IMR-90 (cell line): ENCODE measurements at regions not wholly inside any gene's neighbourhood (a gene's known extent, or its start where the extent isn't known, plus 50 kb on each side); places are given as distances from the start of the nearest gene placed in this dataset.

Source experiments
- ATAC-seq: fragments of 200-7000 bp; cut with Tn5 transposase; 2 replicates; pipeline ENCODE4 v1.9.1; 2020; ENCODE audit warnings: low read depth, mild to moderate bottlenecking, moderate library complexity
- BruUV-seq: library from RNA; stranded (reverse); fragments of 400-500 nt; replicated peaks from 2 replicates; lab custom pipeline; 2021; lab: Mats Ljungman, UMichigan
- CTCF ChIA-PET: fragments of 300-600 bp; formaldehyde crosslinking; extraction: SDS; loops from one replicate; lab custom pipeline; 2021; ENCODE audit warnings: antibody characterized with exemption; lab: Yijun Ruan, JAX
- POLR2A ChIA-PET: fragments of 300-600 bp; sonication (Branson Sonifier 250); formaldehyde crosslinking; loops from one replicate; lab custom pipeline; 2022; ENCODE audit warnings: antibody characterized with exemption; ENCODE audit not compliant: unreplicated experiment; lab: Charles Lee
- DNase-seq: peaks from one replicate; pipeline ENCODE4 v3.0.0; 2013
- H2AFZ ChIP-seq: replicated peaks from 2 replicates; pipeline ENCODE3; 2013; ENCODE audit warnings: low read length, mild to moderate bottlenecking; ENCODE audit not compliant: poor library complexity
- H2AK5ac ChIP-seq: 2 replicates; pipeline ENCODE4 v1.6.1; 2013; ENCODE audit warnings: low read depth, low read length, inconsistent platforms
- H2AK9ac ChIP-seq: replicated peaks from 2 replicates; pipeline ENCODE3; 2013; ENCODE audit warnings: mild to moderate bottlenecking, low read depth, low read length, moderate library complexity; ENCODE audit not compliant: poor library complexity
- H2BK120ac ChIP-seq: 2 replicates; pipeline ENCODE4 v1.6.1; 2013; ENCODE audit warnings: low read depth, low read length, inconsistent platforms
- H2BK15ac ChIP-seq: 3 replicates; pipeline ENCODE4 v1.6.1; 2013; ENCODE audit warnings: low read depth, low read length, inconsistent platforms
- H2BK20ac ChIP-seq: 2 replicates; pipeline ENCODE4 v1.6.1; 2013; ENCODE audit warnings: low read depth, mild to moderate bottlenecking, inconsistent platforms, low read length, moderate library complexity
- H2BK5ac ChIP-seq: 2 replicates; pipeline ENCODE4 v1.6.1; 2013; ENCODE audit warnings: mild to moderate bottlenecking, low read depth, low read length, inconsistent platforms; ENCODE audit not compliant: poor library complexity, severe bottlenecking
- H3K14ac ChIP-seq: replicated peaks from 2 replicates; pipeline ENCODE4 v1.6.1; 2013; ENCODE audit warnings: low read depth, low read length, inconsistent platforms
- H3K18ac ChIP-seq: 2 replicates; pipeline ENCODE4 v1.6.1; 2013; ENCODE audit warnings: low read depth, low read length, control low read depth
- H3K23ac ChIP-seq: 2 replicates; pipeline ENCODE4 v1.6.1; 2013; ENCODE audit warnings: low read depth, low read length, inconsistent platforms
- H3K27ac ChIP-seq: 2 replicates; pipeline ENCODE4 v1.5.1; 2013; ENCODE audit warnings: mild to moderate bottlenecking, control low read depth, low read length; ENCODE audit not compliant: insufficient read depth
- H3K27me3 ChIP-seq: 2 replicates; pipeline ENCODE4 v1.6.1; 2013; ENCODE audit warnings: low read length; ENCODE audit not compliant: control insufficient read depth, insufficient read depth
- H3K36me3 ChIP-seq: 2 replicates; pipeline ENCODE4 v1.6.1; 2013; ENCODE audit warnings: low read length, mixed read lengths; ENCODE audit not compliant: control insufficient read depth, insufficient read depth
- H3K4ac ChIP-seq: 2 replicates; pipeline ENCODE4 v1.6.1; 2013; ENCODE audit warnings: low read depth, low read length, inconsistent platforms
- H3K4me1 ChIP-seq: 2 replicates; pipeline ENCODE4 v1.6.1; 2013; ENCODE audit warnings: low read length, mixed read lengths; ENCODE audit not compliant: control insufficient read depth, insufficient read depth
- H3K4me2 ChIP-seq: 2 replicates; pipeline ENCODE4 v1.6.1; 2013; ENCODE audit warnings: low read depth, mild to moderate bottlenecking, control low read depth, low read length, moderate library complexity
- H3K4me3 ChIP-seq: 2 replicates; pipeline ENCODE4 v1.5.1; 2013; ENCODE audit warnings: low read depth, mild to moderate bottlenecking, control low read depth, low read length, moderate library complexity; ENCODE audit not compliant: insufficient read depth
- H3K56ac ChIP-seq: 2 replicates; pipeline ENCODE4 v1.6.1; 2013; ENCODE audit warnings: low read length, inconsistent platforms; ENCODE audit not compliant: insufficient read depth; ENCODE audit errors: extremely low read depth
- H3K79me1 ChIP-seq, 2 experiments: 2 replicates each; pipeline ENCODE4 v1.6.1; 2013; ENCODE audit warnings: low read length in 2 of 2, inconsistent platforms in 1 of 2, low read depth in 1 of 2
- H3K9ac ChIP-seq: 2 replicates; pipeline ENCODE4 v1.6.1; 2013; ENCODE audit warnings: low read depth, low read length, control low read depth
- H3K9me1 ChIP-seq: 2 replicates; pipeline ENCODE4 v1.6.1; 2013; ENCODE audit warnings: low read length, inconsistent platforms; ENCODE audit not compliant: insufficient read depth
- H3K9me3 ChIP-seq: 2 replicates; pipeline ENCODE4 v1.6.1; 2013; ENCODE audit warnings: low read length; ENCODE audit not compliant: control insufficient read depth, insufficient read depth
- H4K20me1 ChIP-seq: 2 replicates; pipeline ENCODE4 v1.6.1; 2013; ENCODE audit warnings: low read length, inconsistent platforms; ENCODE audit not compliant: insufficient read depth
- H4K5ac ChIP-seq: 2 replicates; pipeline ENCODE4 v1.6.1; 2013; ENCODE audit warnings: mild to moderate bottlenecking, low read depth, low read length, control low read depth
- H4K8ac ChIP-seq, 2 experiments: 2 replicates each; pipeline ENCODE4 v1.6.1; 2013; ENCODE audit warnings: low read depth in 2 of 2, low read length in 2 of 2, control low read depth in 1 of 2, inconsistent platforms in 1 of 2
- H4K91ac ChIP-seq: 2 replicates; pipeline ENCODE4 v1.6.1; 2013; ENCODE audit warnings: low read depth, low read length, inconsistent platforms; ENCODE audit not compliant: insufficient read depth
- BHLHE40 ChIP-seq: fragments of 150-350 bp; IDR thresholded peaks from 2 replicates; pipeline ENCODE4 v1.6.1; 2016; ENCODE audit warnings: mild to moderate bottlenecking, low read depth, low read length
- CEBPB ChIP-seq: IDR thresholded peaks from 2 replicates; pipeline ENCODE4 v1.6.1; 2012; ENCODE audit warnings: low read depth, low read length, improper control_type of control experiment
- CHD1 ChIP-seq: IDR thresholded peaks from 2 replicates; pipeline ENCODE4 v1.6.1; 2012; ENCODE audit warnings: low read depth, low read length, improper control_type of control experiment
- ELK1 ChIP-seq: fragments of 150-350 bp; IDR thresholded peaks from 2 replicates; pipeline ENCODE4 v1.6.1; 2016; ENCODE audit warnings: low read depth, mild to moderate bottlenecking, low read length, moderate library complexity, borderline replicate concordance
- FOS ChIP-seq: fragments of 150-350 bp; IDR thresholded peaks from 2 replicates; pipeline ENCODE4 v1.6.1; 2016; ENCODE audit warnings: low read depth, low read length
- MAFK ChIP-seq: IDR thresholded peaks from 2 replicates; pipeline ENCODE4 v1.6.1; 2012; ENCODE audit warnings: low read depth, low read length, improper control_type of control experiment
- MAZ ChIP-seq: IDR thresholded peaks from 2 replicates; pipeline ENCODE4 v1.6.1; 2012; ENCODE audit warnings: low read depth, mild to moderate bottlenecking, low read length, improper control_type of control experiment, moderate library complexity, borderline replicate concordance
- MXI1 ChIP-seq: IDR thresholded peaks from 2 replicates; pipeline ENCODE4 v1.6.1; 2012; ENCODE audit warnings: low read depth, mild to moderate bottlenecking, low read length, moderate library complexity, borderline replicate concordance
- NFE2L2 ChIP-seq: fragments of 150-350 bp; IDR thresholded peaks from 2 replicates; pipeline ENCODE4 v1.6.1; 2016; ENCODE audit warnings: low read depth, mild to moderate bottlenecking, low read length
- POLR2A ChIP-seq: IDR thresholded peaks from 2 replicates; pipeline ENCODE4 v1.6.1; 2012; ENCODE audit warnings: mild to moderate bottlenecking, low read depth, low read length
- RAD21 ChIP-seq: IDR thresholded peaks from 2 replicates; pipeline ENCODE4 v1.6.1; 2012; ENCODE audit warnings: low read length, improper control_type of control experiment
- RCOR1 ChIP-seq: IDR thresholded peaks from 2 replicates; pipeline ENCODE4 v1.6.1; 2012; ENCODE audit warnings: mild to moderate bottlenecking, low read length, improper control_type of control experiment; ENCODE audit not compliant: insufficient replicate concordance
- RFX5 ChIP-seq: IDR thresholded peaks from 2 replicates; pipeline ENCODE4 v1.8.0; 2012; ENCODE audit warnings: low read depth, mild to moderate bottlenecking, low read length, moderate library complexity
- SMC3 ChIP-seq: fragments of 150-350 bp; IDR thresholded peaks from 2 replicates; pipeline ENCODE4 v1.6.1; 2016; ENCODE audit warnings: low read depth, mild to moderate bottlenecking, antibody characterized with exemption, low read length, moderate library complexity
- USF2 ChIP-seq: fragments of 150-350 bp; IDR thresholded peaks from 2 replicates; pipeline ENCODE4 v1.6.1; 2017; ENCODE audit warnings: mild to moderate bottlenecking, antibody characterized with exemption, low read length, low read depth
- WGBS, 2 experiments: methylation state at CpG; one replicate each; pipeline versions ENCODE4 v1.1.5 to v1.1.7; 2013; ENCODE audit warnings: missing lambda C conversion rate in 2 of 2; ENCODE audit not compliant: insufficient read length in 1 of 2; ENCODE audit errors: extremely low coverage in 2 of 2; 5-methylcytosine and 5-hydroxymethylcytosine counted together
- dilution Hi-C: fragments of 300-500 bp; cut with HindIII; formaldehyde crosslinking; loops from one replicate; pipeline ENCODE4 v1.14.3; 2018; ENCODE audit warnings: low sequenced_read_pairs; ENCODE audit not compliant: unreplicated experiment
- in situ Hi-C: fragments of 300-500 bp; cut with MboI; formaldehyde crosslinking; loops from 3 replicates; pipeline ENCODE4 v1.14.3; 2019; ENCODE audit warnings: low sequenced_read_pairs, inconsistent platforms, mixed read lengths
- intact Hi-C: fragments of 100-400 bp; cut with micrococcal nuclease; formaldehyde crosslinking; loops from 2 replicates; pipeline ENCODE4 v1.10.0; 2022
- TF ChIP-seq, protein P1 (sequence below): conservative IDR thresholded peaks from 2 replicates; pipeline ENCODE4 v1.5.1; 2012; ENCODE audit warnings: mild to moderate bottlenecking, low read depth, low read length, improper control_type of control experiment

- no peak overlapping the region for H3K27ac ChIP-seq
- no peaks in the 10 kb centered on the region for H3K36me3 ChIP-seq
- H3K9me3 ChIP-seq, result no peaks in the 10 kb centered on the region
- peaks cover 3% of the 10 kb centered on the region; the same call in 1 of the 2 replicates for H3K4me1 ChIP-seq
- no peak overlapping the region for H4K5ac ChIP-seq
- dilution Hi-C loops, result no loop called here
- in situ Hi-C loops, result no loop called here
- H4K91ac ChIP-seq, result no peak overlapping the region
- DNase-seq (peak; percentile 69), ATAC-seq (no peak)
- no peak overlapping the region for H2AK5ac ChIP-seq
- no peak overlapping the region for H3K4ac ChIP-seq
- no peak overlapping the region for H2BK15ac ChIP-seq
- H2AFZ ChIP-seq, result no peak overlapping the region
- no peak overlapping the region for H3K4me3 ChIP-seq
- no peaks in the 10 kb centered on the region for H4K20me1 ChIP-seq
- H3K9ac ChIP-seq, result no peak overlapping the region
- no peak overlapping the region for H2BK120ac ChIP-seq
- H2BK5ac ChIP-seq, result no peak overlapping the region
- ChIA-PET CTCF (no interaction called here), POLR2A (no interaction called here)
- no TSS peak for BruUV-seq
- H2AK9ac ChIP-seq, result no peak overlapping the region
- no peak overlapping the region for H3K23ac ChIP-seq
- no peak overlapping the region for H4K8ac ChIP-seq
- no peaks in the 10 kb centered on the region for H3K27me3 ChIP-seq
- H2BK20ac ChIP-seq, result no peak overlapping the region
- H3K18ac ChIP-seq, result no peak overlapping the region
- no peaks in the 10 kb centered on the region for H3K9me1 ChIP-seq
- no CpG with 5 or more reads among the region's 4 CpGs for WGBS, 2 experiments
- no peak overlapping the region for H3K14ac ChIP-seq
- intact Hi-C loops, result no loop called here
- H3K56ac ChIP-seq, result no peak overlapping the region
- TF ChIP-seq CEBPB (no peak), POLR2A (no peak), MAZ (no peak), RAD21 (no peak), MAFK (no peak), CHD1 (no peak), MXI1 (no peak), ELK1 (no peak), RFX5 (no peak), FOS (no peak), NFE2L2 (no peak), USF2 (no peak), BHLHE40 (no peak), SMC3 (no peak), RCOR1 (no peak)
- TF ChIP-seq, protein P1, sequence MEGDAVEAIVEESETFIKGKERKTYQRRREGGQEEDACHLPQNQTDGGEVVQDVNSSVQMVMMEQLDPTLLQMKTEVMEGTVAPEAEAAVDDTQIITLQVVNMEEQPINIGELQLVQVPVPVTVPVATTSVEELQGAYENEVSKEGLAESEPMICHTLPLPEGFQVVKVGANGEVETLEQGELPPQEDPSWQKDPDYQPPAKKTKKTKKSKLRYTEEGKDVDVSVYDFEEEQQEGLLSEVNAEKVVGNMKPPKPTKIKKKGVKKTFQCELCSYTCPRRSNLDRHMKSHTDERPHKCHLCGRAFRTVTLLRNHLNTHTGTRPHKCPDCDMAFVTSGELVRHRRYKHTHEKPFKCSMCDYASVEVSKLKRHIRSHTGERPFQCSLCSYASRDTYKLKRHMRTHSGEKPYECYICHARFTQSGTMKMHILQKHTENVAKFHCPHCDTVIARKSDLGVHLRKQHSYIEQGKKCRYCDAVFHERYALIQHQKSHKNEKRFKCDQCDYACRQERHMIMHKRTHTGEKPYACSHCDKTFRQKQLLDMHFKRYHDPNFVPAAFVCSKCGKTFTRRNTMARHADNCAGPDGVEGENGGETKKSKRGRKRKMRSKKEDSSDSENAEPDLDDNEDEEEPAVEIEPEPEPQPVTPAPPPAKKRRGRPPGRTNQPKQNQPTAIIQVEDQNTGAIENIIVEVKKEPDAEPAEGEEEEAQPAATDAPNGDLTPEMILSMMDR, result no peak
- H3K4me2 ChIP-seq, result no peak overlapping the region
- H3K79me1 ChIP-seq, result no peaks in the 10 kb centered on the region
Observed at GRCh38 chr5:27308153-27308552, 269.8 kb upstream of the CDH9 start.
